PC-9 (cell line): ENCODE measurements at regions not wholly inside any gene's neighbourhood (a gene's known extent, or its start where the extent isn't known, plus 50 kb on each side); places are given as distances from the start of the nearest gene placed in this dataset.

ENCODE experiments used
- CTCF ChIP-seq: fragments of 200-600 bp; sonication (generic); conservative IDR thresholded peaks from 2 replicates; pipeline ENCODE4 v1.6.1; 2017; ENCODE audit warnings: mixed run types, antibody characterized with exemption, mild to moderate bottlenecking, moderate library complexity
- EZH2 ChIP-seq: fragments of 200-600 bp; sonication (generic); IDR thresholded peaks from 2 replicates; pipeline ENCODE4 v1.8.0; 2017; ENCODE audit warnings: antibody characterized with exemption, low read depth

DNA sequence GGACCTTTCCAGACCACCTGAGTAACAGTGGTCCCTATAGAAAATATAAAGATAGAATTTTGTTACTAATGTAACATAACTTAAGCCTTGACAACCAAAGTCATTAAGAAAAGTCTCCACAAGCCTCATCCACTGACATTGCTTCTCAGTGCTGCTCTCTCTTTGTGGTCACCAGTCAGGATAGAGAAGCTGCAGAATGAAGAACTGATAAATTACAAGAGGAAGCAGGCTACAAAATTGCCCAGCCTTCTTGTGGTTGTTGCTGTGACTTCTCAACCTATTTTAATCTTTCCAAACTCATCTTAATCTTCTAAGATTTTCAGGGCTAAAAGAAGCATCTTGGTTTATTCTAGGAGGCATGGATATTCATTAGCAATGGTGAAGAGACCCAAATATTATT lies 343.8 kb downstream of the MZT1 start:
- no peak for TF ChIP-seq CTCF
- TF ChIP-seq EZH2 = no peak
